Ecto neural progenitor cell (in vitro differentiated cells): ENCODE measurements at regions not wholly inside any gene's neighbourhood (a gene's known extent, or its start where the extent isn't known, plus 50 kb on each side); places are given as distances from the start of the nearest gene placed in this dataset.

ENCODE experiments used
- DNase-seq: peaks from one replicate; pipeline ENCODE4 v3.0.0-alpha.2; 2018; ENCODE audit warnings: low spot score

- DNase-seq: no peak
Observed at GRCh38 chr6:115717472-115717871, 343.2 kb downstream of the FRK start.

GRCh38 chr6:115717062-115717461, 343.6 kb downstream of the FRK start:
- DNase-seq: no peak

- DNase-seq: no peak
Observed at GRCh38 chr6:115712291-115712961, 348.3 kb downstream of the FRK start.

- DNase-seq: no peak
Observed at GRCh38 chr6:115708850-115709249, 351.8 kb downstream of the FRK start.

GRCh38 chr6:115706981-115707380, 353.7 kb downstream of the FRK start:
- no peak for DNase-seq

- no peak for DNase-seq
Observed at GRCh38 chr6:115706324-115706723, 354.4 kb downstream of the FRK start.

GRCh38 chr6:115704028-115704427, 356.7 kb downstream of the FRK start:
- DNase-seq: no peak

- DNase-seq: no peak
Observed at GRCh38 chr6:115691433-115691832, 369.3 kb downstream of the FRK start.

- no peak for DNase-seq
Observed at GRCh38 chr6:115690854-115691253, 369.8 kb downstream of the FRK start.

- DNase-seq: no peak
Observed at GRCh38 chr6:115681978-115682775, 378.5 kb downstream of the FRK start.

GRCh38 chr6:115680621-115681020, 380.1 kb downstream of the FRK start:
- no peak for DNase-seq

- DNase-seq: no peak
Observed at GRCh38 chr6:115677198-115677597, 383.5 kb downstream of the FRK start.

GRCh38 chr6:115675443-115675842, 385.2 kb downstream of the FRK start:
- no peak for DNase-seq

- no peak for DNase-seq
Observed at GRCh38 chr6:115668781-115669180, 391.9 kb downstream of the FRK start.

- DNase-seq: no peak
Observed at GRCh38 chr6:115668211-115668610, 392.5 kb downstream of the FRK start.

- no peak for DNase-seq
Observed at GRCh38 chr6:115667478-115668026, 393.1 kb downstream of the FRK start.

- no peak for DNase-seq
Observed at GRCh38 chr6:115666997-115667396, 393.7 kb downstream of the FRK start.

GRCh38 chr6:115665310-115665709, 395.4 kb downstream of the FRK start:
- no peak for DNase-seq

GRCh38 chr6:115663681-115664080, 397.0 kb downstream of the FRK start:
- DNase-seq: no peak

- no peak for DNase-seq
Observed at GRCh38 chr6:115643762-115644161, 416.9 kb downstream of the FRK start.

GRCh38 chr6:115634887-115635286, 425.8 kb downstream of the FRK start:
- DNase-seq: no peak

GRCh38 chr6:115634131-115634530, 426.6 kb downstream of the FRK start:
- no peak for DNase-seq

- DNase-seq: no peak
Observed at GRCh38 chr6:115631028-115631427, 429.7 kb downstream of the FRK start.
